ENCODE measurements at regions not wholly inside any gene's neighbourhood (a gene's known extent, or its start where the extent isn't known, plus 50 kb on each side); places are given as distances from the start of the nearest gene placed in this dataset.

- no peak for TF ChIP-seq CTCF (IDR thresholded peaks at IDR 0.05; ENCODE audit: extremely low read depth, low read depth, low read length)
- Histone ChIP-seq H3K27me3 (ENCODE audit: insufficient read depth, low read length) (no peaks in the 10 kb centered on the region), H3K79me2 (ENCODE audit: insufficient read depth, low read length) (no peaks in the 10 kb centered on the region), H3K4me1 (ENCODE audit: insufficient read depth, low read length) (no peaks in the 10 kb centered on the region), H3K4me2 (ENCODE audit: insufficient read depth, low read length) (no peak overlapping the region), H3K27ac (ENCODE audit: low read depth, low read length) (no peak overlapping the region), H2AFZ (ENCODE audit: low read length) (no peak overlapping the region), H3K9me3 (ENCODE audit: low read depth, low read length) (peaks cover 2% of the 10 kb centered on the region), H3K36me3 (ENCODE audit: insufficient read depth, low read length) (no peaks in the 10 kb centered on the region), H4K20me1 (ENCODE audit: insufficient read depth, low read length) (no peaks in the 10 kb centered on the region), H3K4me3 (ENCODE audit: insufficient read depth, low read length) (no peak overlapping the region)
- DNase-seq (ENCODE audit: insufficient read length, low spot score, missing footprints) = no peak
These were observed 141.1 kb upstream of the ZXDA start for GRCh38 chrX:58051346-58051745.

- DNase-seq (ENCODE audit: insufficient read length, low spot score, missing footprints) = no peak
- H4K20me1 ChIP-seq (ENCODE audit: insufficient read depth, low read length) = no peaks in the 10 kb centered on the region
These were observed 133.9 kb upstream of the ZXDA start for GRCh38 chrX:58044130-58044529.

DNA sequence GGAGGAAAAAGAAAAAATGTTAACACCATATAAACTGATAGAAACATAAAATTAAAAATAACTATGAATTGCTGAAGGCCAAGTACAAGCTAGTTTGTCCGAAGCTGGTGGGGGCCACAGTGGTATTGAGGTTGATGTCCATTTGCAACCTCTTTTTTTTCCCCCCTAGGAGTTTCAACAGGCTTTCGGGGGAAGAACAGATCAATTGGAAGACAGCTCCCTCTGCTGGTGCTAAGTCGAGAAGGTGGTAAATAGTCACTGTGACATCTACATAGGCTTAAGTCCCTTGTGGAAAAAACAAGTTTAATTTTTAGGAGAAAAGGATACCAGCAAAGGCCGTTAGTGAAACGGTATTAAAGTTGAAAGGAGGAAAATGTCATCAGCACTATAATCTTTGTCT is 115.7 kb upstream of the ZXDA start:
- no peaks in the 10 kb centered on the region for H3K27me3 ChIP-seq (ENCODE audit: insufficient read depth, low read length)
- peak; percentile 62 for TF ChIP-seq CTCF (IDR thresholded peaks at IDR 0.05; ENCODE audit: extremely low read depth, low read depth, low read length)
- H3K79me2 ChIP-seq (ENCODE audit: insufficient read depth, low read length) = no peaks in the 10 kb centered on the region
- no peak overlapping the region for H3K4me2 ChIP-seq (ENCODE audit: insufficient read depth, low read length)
- no peaks in the 10 kb centered on the region for H3K4me1 ChIP-seq (ENCODE audit: insufficient read depth, low read length)
- no peaks in the 10 kb centered on the region for H3K9me3 ChIP-seq (ENCODE audit: low read depth, low read length)
- no peak overlapping the region for H3K4me3 ChIP-seq (ENCODE audit: insufficient read depth, low read length)
- no peak overlapping the region for H3K27ac ChIP-seq (ENCODE audit: low read depth, low read length)
- peak; percentile 65 for DNase-seq (ENCODE audit: insufficient read length, low spot score, missing footprints)
- no peaks in the 10 kb centered on the region for H3K36me3 ChIP-seq (ENCODE audit: insufficient read depth, low read length)
- no peaks in the 10 kb centered on the region for H4K20me1 ChIP-seq (ENCODE audit: insufficient read depth, low read length)
- H2AFZ ChIP-seq (ENCODE audit: low read length) = no peak overlapping the region

More at GRCh38 chrX:58044130-58044529, 133.9 kb upstream of the ZXDA start:
- Histone ChIP-seq H3K36me3 (ENCODE audit: insufficient read depth, low read length) (no peaks in the 10 kb centered on the region), H3K79me2 (ENCODE audit: insufficient read depth, low read length) (no peaks in the 10 kb centered on the region), H3K27ac (ENCODE audit: low read depth, low read length) (no peak overlapping the region), H3K4me3 (ENCODE audit: insufficient read depth, low read length) (no peak overlapping the region), H3K4me1 (ENCODE audit: insufficient read depth, low read length) (no peaks in the 10 kb centered on the region), H3K4me2 (ENCODE audit: insufficient read depth, low read length) (no peak overlapping the region), H3K27me3 (ENCODE audit: insufficient read depth, low read length) (no peaks in the 10 kb centered on the region), H2AFZ (ENCODE audit: low read length) (no peak overlapping the region), H3K9me3 (ENCODE audit: low read depth, low read length) (peaks cover 6% of the 10 kb centered on the region)
- no peak for TF ChIP-seq CTCF (IDR thresholded peaks at IDR 0.05; ENCODE audit: extremely low read depth, low read depth, low read length)

DNA sequence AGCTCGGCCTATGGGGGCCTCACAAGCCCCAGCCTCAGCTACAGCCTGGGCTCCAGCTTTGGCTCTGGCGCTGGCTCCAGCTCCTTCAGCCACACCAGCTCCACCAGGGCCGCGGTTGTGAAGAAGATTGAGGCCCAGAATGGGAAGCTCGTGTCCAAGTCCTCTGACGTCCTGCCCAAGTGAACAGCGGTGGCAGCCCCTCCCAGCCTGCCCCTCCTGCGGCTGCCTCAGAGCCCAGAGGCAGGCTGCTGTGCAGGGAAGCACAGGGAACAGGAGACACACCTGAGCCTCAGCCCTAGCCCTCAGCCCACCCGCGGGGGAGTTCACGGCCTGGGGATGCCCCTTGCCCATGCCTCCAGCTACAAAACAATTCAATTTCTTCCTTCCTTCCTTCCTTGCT is 75.7 kb upstream of the ZXDA start:
- Histone ChIP-seq H3K4me3 (ENCODE audit: insufficient read depth, low read length) (no peak overlapping the region), H3K79me2 (ENCODE audit: insufficient read depth, low read length) (no peaks in the 10 kb centered on the region), H3K4me2 (ENCODE audit: insufficient read depth, low read length) (no peak overlapping the region), H3K27ac (ENCODE audit: low read depth, low read length) (no peak overlapping the region), H3K27me3 (ENCODE audit: insufficient read depth, low read length) (no peaks in the 10 kb centered on the region), H3K9me3 (ENCODE audit: low read depth, low read length) (no peaks in the 10 kb centered on the region), H3K4me1 (ENCODE audit: insufficient read depth, low read length) (no peaks in the 10 kb centered on the region), H2AFZ (ENCODE audit: low read length) (no peak overlapping the region), H3K36me3 (ENCODE audit: insufficient read depth, low read length) (no peaks in the 10 kb centered on the region), H4K20me1 (ENCODE audit: insufficient read depth, low read length) (no peaks in the 10 kb centered on the region)
- TF ChIP-seq CTCF (IDR thresholded peaks at IDR 0.05; ENCODE audit: extremely low read depth, low read depth, low read length) = no peak
- DNase-seq (ENCODE audit: insufficient read length, low spot score, missing footprints) = no peak
